ENCODE measurements at regions not wholly inside any gene's neighbourhood (a gene's known extent, or its start where the extent isn't known, plus 50 kb on each side); places are given as distances from the start of the nearest gene placed in this dataset.

DNA sequence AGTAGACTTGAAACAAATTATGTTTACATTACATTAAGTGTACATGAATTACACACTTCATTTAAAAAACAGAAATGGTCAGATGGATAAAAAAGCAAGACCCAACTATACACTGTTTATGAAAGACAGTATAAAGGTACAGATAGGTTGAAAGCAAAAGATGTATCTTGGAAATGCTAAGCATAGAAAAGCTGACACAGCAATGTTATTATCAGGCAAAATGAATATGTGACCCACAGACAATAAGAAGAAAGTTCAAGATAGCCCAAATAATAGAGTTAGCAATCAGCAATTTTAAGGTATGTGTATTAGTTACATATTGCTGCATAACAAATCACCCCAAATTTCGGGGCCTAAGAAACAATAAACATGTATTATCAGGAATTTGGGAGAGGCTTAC, 153.5 kb downstream of the DHRS2 start:
- ChIA-PET CTCF (no interaction called here), POLR2A (ENCODE audit: unreplicated experiment) (no interaction called here)
- Histone ChIP-seq H3F3A (ENCODE audit: low read length, unreplicated experiment) (no peaks in the 10 kb centered on the region), H4K20me1 (ENCODE audit: low read length) (no peaks in the 10 kb centered on the region), H3K79me2 (ENCODE audit: low read length) (no peaks in the 10 kb centered on the region), H3K4me2 (ENCODE audit: low read length) (no peak overlapping the region), H3K27ac (ENCODE audit: low read length) (no peak overlapping the region), H3K9me3 (ENCODE audit: low read length) (no peaks in the 10 kb centered on the region), H3K27me3 (ENCODE audit: low read length) (peaks cover 37% of the 10 kb centered on the region), H3K4me3 (ENCODE audit: low read length) (no peak overlapping the region), H2AFZ (ENCODE audit: low read length) (no peak overlapping the region), H3K9ac (ENCODE audit: low read length) (no peak overlapping the region), H3K9me2 (replicated peaks; ENCODE audit: low read length) (no peaks in the 10 kb centered on the region), H3K36me3 (ENCODE audit: low read depth, low read length) (no peaks in the 10 kb centered on the region), H3K4me1 (ENCODE audit: insufficient read depth, low read length) (no peaks in the 10 kb centered on the region)
- TF ChIP-seq, protein P1, sequence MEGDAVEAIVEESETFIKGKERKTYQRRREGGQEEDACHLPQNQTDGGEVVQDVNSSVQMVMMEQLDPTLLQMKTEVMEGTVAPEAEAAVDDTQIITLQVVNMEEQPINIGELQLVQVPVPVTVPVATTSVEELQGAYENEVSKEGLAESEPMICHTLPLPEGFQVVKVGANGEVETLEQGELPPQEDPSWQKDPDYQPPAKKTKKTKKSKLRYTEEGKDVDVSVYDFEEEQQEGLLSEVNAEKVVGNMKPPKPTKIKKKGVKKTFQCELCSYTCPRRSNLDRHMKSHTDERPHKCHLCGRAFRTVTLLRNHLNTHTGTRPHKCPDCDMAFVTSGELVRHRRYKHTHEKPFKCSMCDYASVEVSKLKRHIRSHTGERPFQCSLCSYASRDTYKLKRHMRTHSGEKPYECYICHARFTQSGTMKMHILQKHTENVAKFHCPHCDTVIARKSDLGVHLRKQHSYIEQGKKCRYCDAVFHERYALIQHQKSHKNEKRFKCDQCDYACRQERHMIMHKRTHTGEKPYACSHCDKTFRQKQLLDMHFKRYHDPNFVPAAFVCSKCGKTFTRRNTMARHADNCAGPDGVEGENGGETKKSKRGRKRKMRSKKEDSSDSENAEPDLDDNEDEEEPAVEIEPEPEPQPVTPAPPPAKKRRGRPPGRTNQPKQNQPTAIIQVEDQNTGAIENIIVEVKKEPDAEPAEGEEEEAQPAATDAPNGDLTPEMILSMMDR (conservative IDR thresholded peaks at IDR 0.05; ENCODE audit: low read depth, low read length), result no peak
- TF ChIP-seq EZH2 (IDR thresholded peaks at IDR 0.05; ENCODE audit: low read length, unreplicated experiment), result no peak
- TF ChIP-seq EZH2phosphoT487 (IDR thresholded peaks at IDR 0.05; ENCODE audit: borderline replicate concordance, low read length), result no peak
- BruUV-seq (replicated peaks), result no TSS peak
- no peak for DNase-seq
- ATAC-seq, result no peak
- intact Hi-C loops (cut with micrococcal nuclease), result no loop called here

DNA sequence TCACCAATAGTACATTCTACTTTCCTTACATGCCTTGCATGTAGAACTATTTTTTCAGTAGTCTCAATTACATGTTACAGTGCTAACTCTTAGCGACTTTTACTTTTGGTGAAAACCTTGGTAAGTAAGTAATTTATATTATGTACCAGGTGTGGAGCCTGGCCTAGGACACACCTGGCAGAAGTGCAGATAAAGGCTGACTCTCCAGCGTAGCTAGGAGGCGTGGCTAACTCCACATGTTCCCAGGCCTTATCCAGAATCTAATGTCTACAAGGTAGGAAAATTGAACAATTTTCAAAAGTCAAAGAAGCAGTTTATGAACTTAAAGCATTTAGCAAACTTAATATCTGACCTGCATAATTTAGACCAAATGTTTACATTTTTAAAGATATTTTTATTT, 157.4 kb downstream of the DHRS2 start:
- no TSS peak for BruUV-seq (replicated peaks)
- H3F3A ChIP-seq (ENCODE audit: low read length, unreplicated experiment), result no peaks in the 10 kb centered on the region
- ATAC-seq (no peak), DNase-seq (no peak)
- no peak overlapping the region for H3K9ac ChIP-seq (ENCODE audit: low read length)
- no peak overlapping the region for H2AFZ ChIP-seq (ENCODE audit: low read length)
- no peak overlapping the region for H3K4me3 ChIP-seq (ENCODE audit: low read length)
- H3K79me2 ChIP-seq (ENCODE audit: low read length), result no peaks in the 10 kb centered on the region
- H3K27ac ChIP-seq (ENCODE audit: low read length), result no peak overlapping the region
- H3K4me2 ChIP-seq (ENCODE audit: low read length), result no peak overlapping the region
- H3K4me1 ChIP-seq (ENCODE audit: insufficient read depth, low read length), result no peaks in the 10 kb centered on the region
- H3K36me3 ChIP-seq (ENCODE audit: low read depth, low read length), result no peaks in the 10 kb centered on the region
- intact Hi-C loops (cut with micrococcal nuclease), result no loop called here
- no peak for TF ChIP-seq EZH2phosphoT487 (IDR thresholded peaks at IDR 0.05; ENCODE audit: borderline replicate concordance, low read length)
- TF ChIP-seq EZH2 (IDR thresholded peaks at IDR 0.05; ENCODE audit: low read length, unreplicated experiment), result no peak
- TF ChIP-seq, protein P1 (conservative IDR thresholded peaks at IDR 0.05; ENCODE audit: low read depth, low read length), result no peak
- no peaks in the 10 kb centered on the region for H3K9me2 ChIP-seq (replicated peaks; ENCODE audit: low read length)
- ChIA-PET POLR2A (ENCODE audit: unreplicated experiment) (no interaction called here), CTCF (no interaction called here)
- H3K9me3 ChIP-seq (ENCODE audit: low read length), result no peaks in the 10 kb centered on the region
- peaks cover 46% of the 10 kb centered on the region for H3K27me3 ChIP-seq (ENCODE audit: low read length)
- H4K20me1 ChIP-seq (ENCODE audit: low read length), result no peaks in the 10 kb centered on the region

DNA sequence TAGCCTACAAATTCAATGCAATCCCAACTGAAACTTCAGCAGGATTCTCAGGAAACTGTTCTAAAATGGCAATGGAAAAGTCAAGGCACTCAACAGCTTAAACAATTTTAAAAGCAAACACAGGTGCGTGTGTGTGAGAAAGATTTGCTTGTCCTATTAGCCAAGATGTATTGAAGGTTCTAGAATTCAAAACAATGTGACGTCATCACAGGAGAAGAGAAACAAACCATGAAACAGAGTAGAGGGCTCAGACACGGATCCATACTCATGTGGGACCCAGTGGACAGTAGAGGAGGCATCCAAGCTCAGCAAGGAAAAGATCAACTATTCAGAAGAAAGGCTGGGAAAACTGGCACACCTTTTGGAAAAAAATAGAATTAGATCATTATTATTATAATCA, 152.8 kb upstream of the DHRS4 start:
- CTCF ChIA-PET, result no interaction called here
- POLR2A ChIA-PET (ENCODE audit: unreplicated experiment), result no interaction called here
- Histone ChIP-seq H3K9me3 (ENCODE audit: low read length) (no peaks in the 10 kb centered on the region), H3K36me3 (ENCODE audit: low read depth, low read length) (no peaks in the 10 kb centered on the region), H2AFZ (ENCODE audit: low read length) (no peak overlapping the region), H3K27me3 (ENCODE audit: low read length) (peaks cover 27% of the 10 kb centered on the region), H3K4me1 (ENCODE audit: insufficient read depth, low read length) (no peaks in the 10 kb centered on the region), H3K27ac (ENCODE audit: low read length) (no peak overlapping the region), H3F3A (ENCODE audit: low read length, unreplicated experiment) (no peaks in the 10 kb centered on the region), H3K79me2 (ENCODE audit: low read length) (no peaks in the 10 kb centered on the region), H3K4me2 (ENCODE audit: low read length) (no peak overlapping the region), H3K9ac (ENCODE audit: low read length) (no peak overlapping the region), H3K4me3 (ENCODE audit: low read length) (no peak overlapping the region), H3K9me2 (replicated peaks; ENCODE audit: low read length) (no peaks in the 10 kb centered on the region), H4K20me1 (ENCODE audit: low read length) (no peaks in the 10 kb centered on the region)
- BruUV-seq (replicated peaks), result no TSS peak
- DNase-seq (no peak), ATAC-seq (no peak)
- TF ChIP-seq EZH2 (IDR thresholded peaks at IDR 0.05; ENCODE audit: low read length, unreplicated experiment), result no peak
- TF ChIP-seq, protein P1 (conservative IDR thresholded peaks at IDR 0.05; ENCODE audit: low read depth, low read length), result no peak
- TF ChIP-seq EZH2phosphoT487 (IDR thresholded peaks at IDR 0.05; ENCODE audit: borderline replicate concordance, low read length), result no peak
- intact Hi-C loops (cut with micrococcal nuclease), result no loop called here

Measured in PC-3 (cell line).